GM18511 (cell line): ENCODE measurements at regions not wholly inside any gene's neighbourhood (a gene's known extent, or its start where the extent isn't known, plus 50 kb on each side); places are given as distances from the start of the nearest gene placed in this dataset.
"Not testable (repeated sequence)": the region's sequence is repeated elsewhere in the genome, so short reads cannot be mapped to it uniquely, and the experiment has no call there.

Experiments used
- ATAC-seq: cut with Tn5 transposase; IDR thresholded peaks from one replicate; pipeline ENCODE4 v1.9.1; 2021; ENCODE audit warnings: mild to moderate bottlenecking, moderate library complexity; ENCODE audit not compliant: unreplicated experiment

- no peak for ATAC-seq
These were observed 121.6 kb downstream of the ARL4C start for GRCh38 chr2:234375176-234375880.

DNA sequence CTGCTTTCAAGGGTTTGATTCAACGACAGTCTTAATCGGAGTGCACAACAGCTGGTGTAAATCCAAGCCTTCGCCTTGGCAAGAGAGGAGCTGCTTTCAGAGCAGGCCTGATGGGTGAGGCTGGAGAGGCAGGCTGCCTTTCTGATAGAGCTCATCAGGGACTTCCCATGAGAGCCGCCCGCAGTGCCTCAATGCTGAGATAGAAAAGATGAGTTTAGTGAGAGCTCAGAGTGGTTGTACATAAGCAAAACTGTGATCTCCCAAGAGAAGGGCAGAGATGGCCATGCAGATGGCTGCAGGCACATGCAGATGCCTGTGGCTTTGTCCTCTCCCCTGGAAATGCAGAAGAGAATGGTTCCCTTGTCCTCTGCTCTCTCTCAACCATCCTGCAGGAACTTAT is 122.1 kb downstream of the ARL4C start:
- ATAC-seq = no peak

DNA sequence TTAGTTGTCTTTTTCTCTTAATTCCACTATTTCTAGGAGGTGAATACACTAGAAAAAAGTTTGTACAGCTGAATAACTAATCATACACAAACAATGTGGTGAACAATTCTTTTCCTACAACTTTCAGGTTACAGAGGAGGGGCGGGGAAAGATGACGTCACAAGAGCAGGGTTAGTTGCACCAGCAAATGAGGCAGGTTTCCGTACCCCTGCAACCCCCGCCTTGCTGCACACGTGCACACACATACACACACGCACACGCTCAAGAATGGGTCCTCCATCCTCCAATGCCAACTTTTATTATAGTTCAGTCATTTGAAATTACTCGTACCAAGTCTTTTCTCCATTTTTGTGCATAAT is 122.8 kb downstream of the ARL4C start:
- ATAC-seq = no peak

DNA sequence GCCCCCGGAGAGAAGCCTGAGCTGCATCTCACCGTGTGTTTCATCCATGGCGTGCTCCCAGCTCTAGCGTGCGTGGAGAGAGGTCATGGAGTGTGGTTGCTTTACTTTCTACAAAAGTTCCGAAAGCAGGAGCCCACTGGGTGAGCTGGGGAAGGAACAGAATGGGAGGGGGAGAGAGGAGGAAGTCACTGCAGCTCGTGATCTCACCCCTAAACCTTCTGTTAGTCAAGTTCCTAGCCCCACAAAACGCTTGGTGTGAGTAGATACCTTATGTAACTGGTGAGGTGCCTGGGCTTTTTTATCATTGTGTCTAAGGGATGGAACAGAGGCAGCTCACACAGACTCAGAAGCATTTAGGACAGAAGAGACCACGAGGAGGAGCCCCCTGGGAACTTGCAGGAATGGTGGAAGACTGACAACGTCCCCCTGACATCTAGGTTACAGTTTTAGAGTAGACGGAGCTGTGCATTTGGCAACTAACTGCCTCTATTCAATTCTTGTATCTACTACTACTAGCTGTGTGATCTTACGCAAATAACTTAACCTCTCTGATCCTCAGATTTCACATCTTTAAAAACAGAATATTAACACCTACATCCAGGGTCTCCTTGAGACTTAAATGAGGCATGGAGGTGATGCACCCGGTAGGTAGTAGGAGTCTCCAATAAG is 123.3 kb downstream of the ARL4C start:
- ATAC-seq = no peak

DNA sequence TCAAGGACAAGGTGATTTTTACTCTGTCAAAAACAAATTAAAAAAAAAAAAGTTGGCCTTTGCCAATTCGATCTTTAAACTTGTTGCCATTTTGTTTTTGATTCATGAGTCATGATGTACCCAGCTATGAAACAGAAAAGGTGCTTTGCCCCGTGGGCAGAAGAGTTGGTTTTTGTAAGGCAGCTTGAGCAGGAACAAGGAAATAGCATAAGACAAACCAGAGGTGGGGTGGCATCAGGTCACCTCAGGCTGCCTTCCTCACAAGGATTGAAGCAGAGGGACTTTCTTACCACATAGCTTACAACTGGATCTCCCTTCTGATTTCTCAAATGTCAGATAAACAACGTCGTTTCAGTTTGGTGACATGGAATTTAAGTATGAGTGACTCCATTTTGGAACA is 123.8 kb downstream of the ARL4C start:
- no peak for ATAC-seq

DNA sequence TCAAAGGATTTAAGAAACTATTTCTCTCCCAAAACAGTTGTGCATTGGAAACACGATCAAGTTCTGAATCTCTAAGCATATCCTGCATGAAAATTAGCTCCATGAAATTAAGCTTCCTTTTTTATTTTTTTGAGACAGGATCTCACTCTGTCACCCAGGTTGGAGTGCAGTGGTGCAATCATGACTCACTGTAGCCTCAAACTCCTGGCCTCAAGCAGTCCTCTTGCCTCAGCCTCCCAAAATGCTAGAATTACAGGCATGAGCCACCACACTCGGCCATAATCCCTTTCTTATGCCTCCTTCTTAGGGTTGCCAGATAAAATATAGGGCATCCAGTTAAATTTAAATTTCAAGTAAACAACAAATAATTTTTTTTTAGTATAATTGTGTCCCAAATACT is 124.4 kb downstream of the ARL4C start:
- ATAC-seq = no peak

DNA sequence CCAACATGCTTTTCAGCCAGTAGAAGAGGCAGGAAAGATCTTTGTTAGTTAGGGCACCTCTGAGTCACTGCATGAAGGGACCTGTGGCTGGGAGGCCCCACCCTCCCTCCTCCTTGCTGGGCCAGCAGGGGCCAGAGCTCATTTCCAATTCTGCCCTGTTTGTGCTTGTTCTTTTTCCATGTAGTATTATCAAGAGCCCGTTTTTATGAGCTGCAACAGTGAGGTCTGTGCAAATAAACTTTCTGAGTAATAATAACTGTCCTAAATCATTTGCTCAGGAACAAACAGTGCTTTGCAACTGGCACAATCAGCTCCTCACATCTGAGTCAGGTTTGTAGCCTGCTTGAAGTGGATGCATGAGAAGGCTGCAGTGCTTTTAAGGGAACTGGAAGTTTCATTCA is 128.0 kb downstream of the ARL4C start:
- no peak for ATAC-seq

DNA sequence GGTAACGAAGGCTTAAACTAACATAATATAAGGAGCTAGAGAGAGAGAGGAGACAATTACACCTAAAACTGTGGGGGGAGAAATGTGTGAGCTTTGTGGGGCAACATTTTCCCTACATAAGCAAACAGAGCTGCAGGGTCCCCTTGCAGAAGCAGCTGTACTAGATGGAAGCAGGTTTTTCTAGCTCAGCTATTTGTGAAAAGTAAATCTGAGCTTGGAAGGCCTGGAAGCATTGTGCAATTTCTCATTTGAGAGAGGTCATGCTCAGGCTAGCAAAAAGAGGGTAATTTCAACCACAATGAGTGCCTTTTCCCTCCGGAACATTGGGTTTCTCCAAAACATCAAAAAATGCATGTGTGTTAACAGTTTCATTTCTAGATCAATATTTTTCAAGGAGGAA is 130.0 kb downstream of the ARL4C start:
- no peak for ATAC-seq

DNA sequence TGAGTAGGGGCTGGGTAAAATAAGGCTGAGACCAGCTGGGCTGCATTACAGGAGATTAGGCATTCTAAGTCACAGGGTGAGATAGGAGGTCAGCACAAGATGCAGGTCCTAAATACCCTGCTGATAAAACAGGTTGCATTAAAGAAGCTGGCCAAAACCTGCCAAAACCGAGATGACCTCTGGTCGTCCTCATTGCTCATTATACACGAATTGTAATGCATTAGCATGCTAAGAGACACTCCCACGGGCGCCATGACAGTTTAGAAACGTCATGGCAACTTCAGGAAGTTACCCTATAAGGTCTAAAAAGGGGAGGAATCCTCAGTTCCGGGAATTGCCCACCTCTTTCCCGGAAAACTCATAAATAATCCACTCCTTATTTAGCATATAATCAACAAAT is 132.2 kb downstream of the ARL4C start:
- no peak for ATAC-seq

DNA sequence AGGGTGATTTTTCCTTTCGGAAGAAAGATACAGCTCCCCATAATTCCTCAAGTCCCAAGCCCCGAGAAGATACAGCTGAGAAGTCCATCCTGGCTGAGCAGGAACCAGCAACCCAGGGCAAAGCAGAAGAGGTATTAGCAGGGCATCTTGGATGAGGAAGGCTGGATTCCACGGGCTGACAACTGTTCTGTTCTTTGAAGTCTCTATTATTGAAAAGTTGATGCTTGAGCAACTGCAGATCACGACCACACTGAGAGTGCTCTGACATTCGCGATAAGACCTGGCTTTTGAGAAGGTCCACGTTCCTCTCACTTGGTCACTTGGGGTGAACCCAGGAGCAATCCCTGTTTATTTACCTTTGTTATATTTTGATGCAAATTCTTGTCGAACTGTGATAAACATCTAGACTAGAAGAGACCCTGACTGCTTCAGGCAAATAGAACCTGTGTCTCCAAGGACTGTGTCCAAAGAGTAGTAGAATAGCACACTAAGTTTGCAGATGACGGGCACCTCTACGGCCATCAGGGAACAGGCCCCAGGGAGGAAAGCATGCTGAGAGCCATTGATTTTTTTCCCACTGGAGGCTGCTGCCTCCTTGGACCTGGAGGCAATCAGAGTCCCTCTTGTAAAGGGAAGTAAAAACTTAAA is 133.1 kb downstream of the ARL4C start:
- ATAC-seq = no peak

- ATAC-seq = no peak
These were observed 133.8 kb downstream of the ARL4C start for GRCh38 chr2:234363011-234363487.

DNA sequence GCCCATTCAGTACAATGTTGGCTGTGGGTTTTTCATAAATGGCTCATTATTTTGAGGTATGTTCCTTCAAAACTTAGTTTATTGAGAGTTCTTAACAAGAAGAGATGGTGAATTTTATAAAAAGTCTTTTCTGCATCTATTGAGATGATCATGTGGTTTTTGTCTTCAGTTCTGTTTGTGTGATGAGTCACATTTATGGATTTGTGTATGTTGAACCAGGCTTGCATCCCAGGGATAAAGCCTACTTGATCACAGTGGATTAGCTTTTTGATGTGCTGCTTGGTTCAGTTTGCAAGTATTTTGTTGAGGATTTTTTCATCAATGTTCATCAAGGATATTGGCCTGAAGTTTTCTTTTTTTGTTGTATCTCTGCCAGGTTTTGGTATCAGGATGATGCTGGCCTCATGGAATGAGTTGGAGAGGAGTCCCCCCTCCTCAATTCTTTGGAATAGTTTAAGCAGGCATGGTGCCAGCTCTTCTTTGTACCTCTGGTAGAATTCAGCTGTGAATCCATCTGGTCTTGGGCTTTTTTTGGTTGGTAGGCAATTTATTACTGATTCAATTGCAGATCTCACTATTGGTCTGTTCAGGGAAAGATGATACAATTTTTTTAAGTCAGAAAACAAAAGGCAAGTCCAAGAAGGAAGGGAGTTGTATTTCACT is 136.4 kb downstream of the ARL4C start:
- ATAC-seq = not testable (repeated sequence)

DNA sequence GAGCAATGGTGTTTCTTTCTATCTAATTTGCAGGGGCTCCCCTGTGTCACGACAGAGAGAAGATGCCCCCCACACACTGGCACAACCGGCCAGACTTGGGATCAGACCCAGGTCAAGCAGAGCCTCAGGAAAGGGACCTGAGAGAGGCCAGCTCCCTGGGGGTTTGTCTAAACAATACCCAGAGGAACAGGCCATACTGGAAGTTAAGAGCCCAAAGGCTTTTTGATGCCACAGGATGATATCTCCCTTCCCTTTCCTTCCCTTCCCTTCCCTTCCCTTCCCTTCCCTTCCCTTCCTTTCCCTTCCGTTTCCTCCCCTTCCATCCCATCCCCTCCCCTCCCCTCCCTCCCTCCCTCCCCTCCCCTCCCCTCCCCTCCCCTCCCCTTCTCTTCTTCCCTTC is 139.2 kb downstream of the ARL4C start:
- ATAC-seq = no peak

DNA sequence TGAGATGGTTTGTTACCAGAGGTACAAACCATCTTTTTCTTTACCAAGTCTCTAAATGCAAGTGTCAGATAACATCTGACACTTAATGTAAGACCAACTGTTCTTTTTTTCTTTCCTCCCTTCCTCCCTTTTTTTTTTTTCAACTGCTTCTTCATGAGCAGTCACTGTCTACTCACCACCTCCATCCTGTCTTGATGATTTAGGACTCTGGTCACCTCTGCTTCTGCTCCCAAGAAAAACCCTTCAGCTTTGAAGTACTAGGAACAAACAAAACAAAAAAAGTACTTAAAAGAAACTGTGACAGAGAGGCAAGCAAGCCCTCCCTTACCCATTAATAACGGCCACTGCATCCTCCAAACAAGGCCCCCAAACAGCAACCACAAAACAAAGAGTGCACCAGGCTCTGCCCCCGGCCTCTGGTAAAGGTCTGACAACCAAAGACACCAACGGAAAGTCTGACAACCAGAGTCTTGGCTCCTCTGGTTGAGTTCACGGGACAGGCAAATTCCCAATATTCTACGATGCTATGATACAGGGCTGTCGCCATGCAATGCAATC is 141.0 kb downstream of the ARL4C start:
- no peak for ATAC-seq

GRCh38 chr2:234355021-234355720 is 141.7 kb downstream of the ARL4C start:
- ATAC-seq = no peak

DNA sequence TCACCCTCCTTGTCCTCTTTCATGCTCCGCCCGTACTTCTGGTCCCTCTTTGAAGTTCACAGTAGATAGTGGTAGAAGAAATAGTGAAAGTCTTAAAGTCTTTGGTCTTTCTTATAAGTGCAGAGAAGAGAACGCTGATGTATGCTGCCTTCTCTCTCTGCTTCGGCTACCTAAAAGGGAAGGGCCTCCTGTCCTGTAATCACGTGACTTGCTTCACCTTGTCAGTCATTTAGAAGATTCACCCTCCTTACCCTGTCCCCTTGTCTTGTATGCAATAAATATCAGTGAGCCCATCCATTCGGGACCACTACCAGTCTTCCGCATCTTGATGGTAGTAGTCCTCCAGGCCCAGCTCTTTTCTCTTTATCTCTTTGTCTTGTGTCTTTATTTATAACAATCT is 144.6 kb downstream of the ARL4C start:
- ATAC-seq = no peak

- not testable (repeated sequence) for ATAC-seq
These were observed 145.0 kb downstream of the ARL4C start for GRCh38 chr2:234351866-234352265.

GRCh38 chr2:234348081-234348480 is 148.8 kb downstream of the ARL4C start:
- ATAC-seq = no peak

- ATAC-seq = no peak
These were observed 151.0 kb downstream of the ARL4C start for GRCh38 chr2:234345921-234346320.

- no peak for ATAC-seq
These were observed 152.9 kb downstream of the ARL4C start for GRCh38 chr2:234344012-234344411.

GRCh38 chr2:234343372-234343771 is 153.5 kb downstream of the ARL4C start:
- no peak for ATAC-seq
